OCI-M2 (cell line): ENCODE measurements at regions not wholly inside any gene's neighbourhood (a gene's known extent, or its start where the extent isn't known, plus 50 kb on each side); places are given as distances from the start of the nearest gene placed in this dataset.

Source experiments
- DNase-seq: peaks from one replicate; lab custom pipeline; 2025; ENCODE audit not compliant: unreplicated experiment; lab: John Stamatoyannopoulos, UW

DNA sequence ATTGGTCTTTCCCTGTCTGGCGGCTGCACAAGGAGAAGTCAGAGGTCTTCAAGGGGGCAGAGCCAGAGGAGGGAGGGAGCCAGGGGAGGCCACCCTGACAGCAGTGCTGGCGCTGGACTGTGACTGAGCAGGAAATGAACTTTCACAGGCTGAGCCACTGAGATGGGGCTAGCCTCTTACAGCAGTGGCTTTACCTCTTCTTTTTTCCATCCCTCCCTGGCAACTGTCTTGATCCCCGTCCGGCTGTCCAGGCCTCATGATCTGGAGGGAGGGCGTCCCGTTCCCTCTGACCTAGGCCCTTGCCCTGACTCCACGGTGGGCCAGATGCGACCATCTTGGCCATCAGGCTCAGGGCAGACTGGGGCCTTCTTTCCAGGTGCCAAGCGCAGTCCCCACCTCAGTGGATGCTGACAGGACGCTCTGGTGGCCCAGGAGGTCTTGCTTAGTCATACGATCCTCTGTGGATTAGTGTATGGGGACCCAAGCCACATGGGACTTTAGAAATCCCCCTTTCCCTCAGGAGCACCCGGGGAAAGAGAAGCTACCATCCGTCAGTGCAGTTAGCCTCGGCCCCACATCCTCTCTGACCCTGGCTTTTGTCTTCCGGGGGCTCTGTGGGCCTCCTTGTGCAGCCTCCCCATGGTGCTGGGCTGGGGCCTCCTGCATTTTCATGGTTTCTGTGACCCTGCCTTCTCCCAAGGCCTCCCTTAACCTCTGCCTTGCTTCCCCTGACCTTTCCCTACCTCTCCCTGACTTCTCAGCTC lies 57.4 kb upstream of the CCDC167 start:
- no peak for DNase-seq

DNA sequence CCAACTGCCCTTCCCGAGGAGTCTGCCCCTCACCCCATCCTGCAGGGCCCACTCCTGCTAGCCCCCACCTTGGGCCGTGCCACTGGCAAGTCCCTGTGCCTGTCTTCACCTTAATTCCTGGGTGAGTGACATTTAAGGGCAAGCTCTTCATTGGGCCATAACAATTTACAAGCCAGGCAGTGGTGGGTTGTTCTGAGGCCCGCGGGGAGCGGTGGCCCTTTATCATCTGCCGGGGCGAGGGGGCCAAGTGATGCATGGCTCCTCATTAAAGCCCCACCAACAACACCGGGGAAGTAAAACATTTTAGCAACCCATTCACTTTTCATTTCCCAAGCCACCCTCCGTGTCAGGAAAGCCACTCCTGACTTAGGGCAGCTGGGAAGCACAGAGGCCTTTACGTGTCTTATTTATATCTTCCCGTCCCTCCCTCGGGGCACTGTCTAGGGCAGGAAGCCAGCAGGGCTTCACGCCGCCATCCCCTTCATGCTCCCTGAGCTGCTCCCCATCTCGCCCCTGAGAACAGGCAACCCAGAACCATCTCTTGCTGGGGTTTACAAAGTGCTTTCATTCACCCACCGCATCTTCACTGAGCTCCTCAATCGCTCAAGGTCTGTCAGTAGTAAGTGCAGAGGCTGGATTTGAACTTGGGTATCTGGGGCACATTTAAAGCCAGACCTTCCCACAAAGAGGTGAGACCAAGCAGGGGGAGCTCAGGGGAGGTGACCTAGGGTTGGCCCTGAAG lies 55.5 kb upstream of the CCDC167 start:
- DNase-seq = no peak

DNA sequence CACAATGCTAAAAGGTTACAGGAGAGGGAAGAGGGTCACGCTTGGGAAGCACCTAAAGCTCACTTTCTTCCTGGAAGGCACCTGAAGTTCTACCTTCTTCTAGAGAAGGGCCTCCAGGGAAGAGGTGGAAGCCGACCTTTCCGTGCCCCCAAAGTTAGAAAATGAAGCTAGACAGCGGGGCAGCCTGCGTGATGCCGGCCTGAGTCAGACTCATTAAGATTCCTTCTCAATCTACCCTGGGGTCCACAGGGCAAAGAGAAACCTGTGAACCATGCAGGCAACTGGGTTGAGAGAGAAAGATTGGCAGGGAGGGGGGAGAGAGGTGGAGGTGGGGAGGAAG lies 54.8 kb upstream of the CCDC167 start:
- DNase-seq = no peak

DNA sequence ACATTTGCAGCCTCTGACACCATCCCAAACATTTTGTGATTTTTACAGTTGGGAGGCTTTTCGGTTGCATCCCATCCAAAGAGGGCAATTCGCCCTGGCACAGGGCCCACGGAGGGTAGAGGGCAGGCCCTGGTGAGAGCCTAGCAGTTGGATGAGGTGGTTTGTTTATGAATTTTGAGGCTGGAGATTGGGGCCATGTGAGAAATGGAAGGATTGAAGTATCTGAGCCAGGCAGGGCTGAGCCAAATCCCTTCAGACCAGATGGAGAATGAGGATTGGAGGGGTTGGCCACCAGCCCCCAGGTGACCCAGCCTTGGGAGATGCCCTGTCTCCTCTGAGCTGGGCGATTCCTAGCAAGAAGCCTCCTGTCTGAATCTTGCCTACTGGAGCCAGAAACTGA lies 52.6 kb upstream of the CCDC167 start:
- no peak for DNase-seq

DNA sequence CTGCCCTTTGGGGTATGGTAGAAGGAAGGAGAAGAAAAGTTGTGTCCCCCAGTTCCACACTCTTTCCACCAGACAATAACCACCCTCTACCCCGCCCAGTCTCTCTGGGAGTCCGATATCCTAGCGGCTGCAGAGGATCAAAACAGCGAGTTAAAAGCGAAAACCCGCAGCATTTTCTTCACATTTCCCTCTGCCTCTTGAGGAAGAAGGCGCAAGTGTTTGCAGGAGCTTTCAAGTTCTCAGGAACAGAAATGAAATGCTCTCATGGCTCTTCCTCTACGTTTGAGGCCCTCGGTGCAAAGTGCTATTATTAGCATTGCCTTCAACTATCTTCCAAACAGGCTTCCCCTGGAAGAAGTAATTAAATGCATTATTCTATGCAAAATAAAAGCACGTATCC lies 52.2 kb upstream of the CCDC167 start:
- no peak for DNase-seq

DNA sequence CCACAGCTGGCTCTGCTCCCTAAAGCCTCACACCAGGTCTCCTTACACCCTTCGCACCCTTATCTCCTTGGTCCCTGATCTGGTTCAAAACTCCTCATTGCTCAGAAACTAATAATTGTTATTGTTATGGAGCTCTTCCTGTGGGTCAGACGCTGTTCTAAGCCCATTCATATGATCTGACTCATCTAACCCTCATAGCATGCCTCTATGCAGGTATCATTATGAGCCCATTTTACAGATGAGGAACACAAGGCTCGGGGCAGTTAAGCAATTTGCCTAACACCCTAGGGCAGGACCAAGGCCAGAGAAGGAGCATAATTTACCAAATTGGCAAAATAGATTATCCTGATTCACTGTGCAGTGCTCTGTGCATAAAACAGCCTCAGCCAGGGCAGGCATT lies 51.8 kb upstream of the CCDC167 start:
- no peak for DNase-seq

DNA sequence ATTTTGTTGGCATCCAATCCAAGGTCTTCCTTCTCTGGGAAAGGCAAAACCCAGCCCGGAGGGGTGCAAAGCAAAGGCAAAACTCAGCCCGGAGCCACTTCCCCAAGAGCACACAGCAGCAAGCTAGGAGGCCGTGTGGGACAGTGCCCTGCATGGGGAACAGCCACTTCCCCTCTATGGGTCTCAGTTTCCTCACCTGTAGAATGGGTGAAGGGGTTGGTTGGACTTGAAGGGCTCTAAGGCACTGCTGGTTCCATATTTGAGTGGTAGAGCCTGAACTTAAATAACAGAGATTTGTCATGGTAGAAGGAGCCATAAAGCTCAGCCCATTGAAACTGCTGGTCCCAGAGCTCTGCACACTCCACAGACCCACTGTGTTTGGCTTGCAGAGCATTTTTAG lies 51.3 kb upstream of the CCDC167 start:
- no peak for DNase-seq

DNA sequence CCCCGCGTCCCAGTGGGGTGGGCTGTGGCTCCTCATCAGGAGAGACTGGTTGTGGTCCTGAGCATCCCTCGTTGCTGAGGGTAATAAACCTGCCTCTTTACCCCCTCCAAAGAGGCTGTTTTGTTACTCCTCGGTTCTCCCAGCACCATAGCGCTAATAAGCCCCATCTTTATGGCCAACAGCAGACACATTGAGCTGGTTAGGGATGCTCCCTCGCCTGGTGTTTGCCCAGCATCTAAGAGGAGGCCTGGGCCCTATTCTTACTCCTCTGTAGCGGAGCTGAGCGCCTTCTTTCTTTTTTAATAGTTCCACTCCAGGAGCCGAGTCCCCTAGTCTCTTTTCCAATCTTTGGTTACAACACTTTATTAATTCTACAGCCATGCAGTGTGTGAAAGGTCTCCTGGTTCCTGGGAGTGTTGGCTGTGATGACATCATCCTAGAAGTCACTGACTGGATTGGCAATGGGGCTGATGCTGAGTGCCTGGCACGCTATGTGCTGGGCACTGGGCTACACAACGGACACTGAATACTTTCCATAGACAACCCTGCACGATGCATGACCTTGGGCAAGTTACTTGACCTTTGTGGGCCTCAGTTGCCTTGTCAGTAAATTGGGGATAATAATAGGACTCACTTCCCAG lies 50.6 kb upstream of the CCDC167 start:
- no peak for DNase-seq

DNA sequence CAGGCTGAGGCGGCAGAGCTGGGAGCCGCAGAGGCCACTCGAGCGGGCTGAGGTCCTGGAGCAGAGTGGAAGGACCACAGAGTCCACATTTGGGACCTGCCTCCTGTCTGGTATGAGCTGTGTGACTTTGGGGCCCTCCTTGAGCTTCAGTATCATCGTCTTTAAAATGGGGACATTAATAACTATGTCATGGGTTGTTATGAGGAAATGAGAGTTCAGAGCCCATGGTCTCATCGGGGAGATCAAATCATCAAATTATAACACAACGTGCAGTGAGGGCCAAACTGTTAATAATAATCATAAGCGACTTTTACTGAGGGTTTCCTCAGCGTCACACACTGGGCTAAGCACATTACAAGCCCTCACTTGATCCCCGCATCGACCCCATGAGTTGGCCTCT lies 49.9 kb upstream of the CCDC167 start:
- DNase-seq = no peak
